ENCODE measurements at regions not wholly inside any gene's neighbourhood (a gene's known extent, or its start where the extent isn't known, plus 50 kb on each side); places are given as distances from the start of the nearest gene placed in this dataset.

DNA sequence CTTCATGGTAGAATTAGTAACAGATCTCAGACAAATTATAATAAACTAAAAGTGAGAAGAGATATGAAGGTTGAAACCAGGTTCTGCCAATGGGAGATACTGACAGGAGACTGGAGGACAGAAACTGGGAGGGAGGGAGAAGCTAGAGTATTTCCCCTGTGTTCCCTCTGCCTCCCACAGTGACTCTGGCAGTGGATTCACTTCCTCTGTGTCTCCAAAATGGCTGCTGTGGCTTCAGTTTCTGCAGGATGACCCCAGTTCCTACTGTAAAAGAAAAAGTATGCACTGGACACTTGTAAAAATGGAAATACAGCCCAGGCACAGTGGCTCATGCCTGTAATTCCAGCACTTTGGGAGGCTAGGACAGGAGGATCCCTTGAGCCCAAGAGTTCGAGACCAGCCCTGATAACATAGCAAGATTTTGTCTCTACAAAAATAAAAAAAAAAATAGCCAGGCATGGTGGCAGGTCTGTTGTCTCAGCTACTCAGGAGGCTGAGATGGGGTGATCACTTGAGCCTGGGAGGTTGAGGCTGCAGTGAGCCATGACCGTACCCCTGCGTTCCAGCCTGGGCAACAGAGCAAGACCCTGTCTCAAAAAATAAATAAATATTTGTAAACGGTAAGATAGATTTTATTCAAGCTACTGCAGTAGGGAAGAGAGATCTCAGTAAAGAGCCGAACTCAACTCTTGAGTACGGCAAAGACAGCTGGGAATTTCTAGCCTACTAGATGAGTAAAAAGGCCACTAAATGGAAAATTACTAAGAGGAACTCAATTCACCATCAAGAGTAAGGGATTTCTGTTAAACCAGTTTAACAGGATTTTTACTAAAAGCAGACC, 156.6 kb upstream of the TRIM24 start:
- Histone ChIP-seq H3K36me3 (ENCODE audit: control insufficient read depth, insufficient read depth, low read length) (no peaks in the 10 kb centered on the region), H3K9me1 (ENCODE audit: insufficient read depth, low read length) (no peaks in the 10 kb centered on the region), H3K23ac (ENCODE audit: low read depth, low read length) (no peak overlapping the region), H3K4me2 (ENCODE audit: low read depth, low read length) (no peak overlapping the region), H4K8ac (ENCODE audit: low read depth in 2 of 2, low read length in 2 of 2) (no peak overlapping the region), H3K56ac (ENCODE audit: extremely low read depth, insufficient read depth, low read length) (no peak overlapping the region), H3K9me3 (ENCODE audit: control insufficient read depth, insufficient read depth, low read length) (peaks cover 5% of the 10 kb centered on the region), H2BK120ac (ENCODE audit: low read depth, low read length) (no peak overlapping the region), H2BK15ac (ENCODE audit: low read depth, low read length) (no peak overlapping the region), H4K20me1 (ENCODE audit: insufficient read depth, low read length) (no peaks in the 10 kb centered on the region), H2AK9ac (replicated peaks; ENCODE audit: low read depth, low read length, poor library complexity) (no peak overlapping the region), H3K27ac (ENCODE audit: insufficient read depth, low read length) (no peak overlapping the region), H3K27me3 (ENCODE audit: control insufficient read depth, insufficient read depth, low read length) (no peaks in the 10 kb centered on the region), H2AK5ac (ENCODE audit: low read depth, low read length) (no peak overlapping the region), H2BK5ac (ENCODE audit: low read depth, low read length, poor library complexity, severe bottlenecking) (no peak overlapping the region), H3K4me3 (ENCODE audit: insufficient read depth, low read depth, low read length) (no peak overlapping the region), H3K4me1 (ENCODE audit: control insufficient read depth, insufficient read depth, low read length) (no peaks in the 10 kb centered on the region), H3K18ac (ENCODE audit: low read depth, low read length) (no peak overlapping the region), H3K79me1 (ENCODE audit: low read depth in 1 of 2, low read length in 2 of 2) (no peaks in the 10 kb centered on the region), H3K14ac (replicated peaks; ENCODE audit: low read depth, low read length) (no peak overlapping the region), H3K9ac (ENCODE audit: low read depth, low read length) (no peak overlapping the region), H2AFZ (replicated peaks; ENCODE audit: low read length, poor library complexity) (no peak overlapping the region), H2BK20ac (ENCODE audit: low read depth, low read length) (no peak overlapping the region), H3K4ac (ENCODE audit: low read depth, low read length) (no peak overlapping the region), H4K5ac (ENCODE audit: low read depth, low read length) (no peak overlapping the region), H4K91ac (ENCODE audit: insufficient read depth, low read depth, low read length) (no peak overlapping the region)
- BruUV-seq (replicated peaks), result no TSS peak
- no peak for ATAC-seq (ENCODE audit: low read depth)
- dilution Hi-C loops (cut with HindIII; ENCODE audit: low sequenced_read_pairs, unreplicated experiment) (no loop called here), in situ Hi-C loops (cut with MboI; ENCODE audit: low sequenced_read_pairs) (no loop called here), intact Hi-C loops (cut with micrococcal nuclease) (no loop called here)
- no peak for DNase-seq
- ChIA-PET CTCF (no interaction called here), POLR2A (ENCODE audit: unreplicated experiment) (no interaction called here)
- 73% methylated on average over 2 of the region's 6 CpGs; no CpG with 5 or more reads in 1 of the 2 experiments for WGBS, 2 experiments (ENCODE audit: extremely low coverage in 2 of 2, insufficient read length in 1 of 2)
- no peak for TF ChIP-seq MAZ (IDR thresholded peaks at IDR 0.05; ENCODE audit: borderline replicate concordance, low read depth, low read length)
- TF ChIP-seq CEBPB (IDR thresholded peaks at IDR 0.05; ENCODE audit: low read depth, low read length), result no peak
- TF ChIP-seq NFE2L2 (IDR thresholded peaks at IDR 0.05; ENCODE audit: low read depth, low read length), result no peak
- TF ChIP-seq BHLHE40 (IDR thresholded peaks at IDR 0.05; ENCODE audit: low read depth, low read length), result no peak
- no peak for TF ChIP-seq RAD21 (IDR thresholded peaks at IDR 0.05; ENCODE audit: low read length)
- no peak for TF ChIP-seq POLR2A (IDR thresholded peaks at IDR 0.05; ENCODE audit: low read depth, low read length)
- no peak for TF ChIP-seq MXI1 (IDR thresholded peaks at IDR 0.05; ENCODE audit: borderline replicate concordance, low read depth, low read length)
- TF ChIP-seq, protein P1, sequence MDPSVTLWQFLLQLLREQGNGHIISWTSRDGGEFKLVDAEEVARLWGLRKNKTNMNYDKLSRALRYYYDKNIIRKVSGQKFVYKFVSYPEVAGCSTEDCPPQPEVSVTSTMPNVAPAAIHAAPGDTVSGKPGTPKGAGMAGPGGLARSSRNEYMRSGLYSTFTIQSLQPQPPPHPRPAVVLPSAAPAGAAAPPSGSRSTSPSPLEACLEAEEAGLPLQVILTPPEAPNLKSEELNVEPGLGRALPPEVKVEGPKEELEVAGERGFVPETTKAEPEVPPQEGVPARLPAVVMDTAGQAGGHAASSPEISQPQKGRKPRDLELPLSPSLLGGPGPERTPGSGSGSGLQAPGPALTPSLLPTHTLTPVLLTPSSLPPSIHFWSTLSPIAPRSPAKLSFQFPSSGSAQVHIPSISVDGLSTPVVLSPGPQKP (IDR thresholded peaks at IDR 0.05; ENCODE audit: borderline replicate concordance, low read depth, low read length), result no peak
- TF ChIP-seq RCOR1 (IDR thresholded peaks at IDR 0.05; ENCODE audit: insufficient replicate concordance, low read length), result no peak
- TF ChIP-seq FOS (IDR thresholded peaks at IDR 0.05; ENCODE audit: low read depth, low read length), result no peak
- TF ChIP-seq CHD1 (IDR thresholded peaks at IDR 0.05; ENCODE audit: low read depth, low read length), result no peak
- no peak for TF ChIP-seq MAFK (IDR thresholded peaks at IDR 0.05; ENCODE audit: low read depth, low read length)
- TF ChIP-seq, protein P2, sequence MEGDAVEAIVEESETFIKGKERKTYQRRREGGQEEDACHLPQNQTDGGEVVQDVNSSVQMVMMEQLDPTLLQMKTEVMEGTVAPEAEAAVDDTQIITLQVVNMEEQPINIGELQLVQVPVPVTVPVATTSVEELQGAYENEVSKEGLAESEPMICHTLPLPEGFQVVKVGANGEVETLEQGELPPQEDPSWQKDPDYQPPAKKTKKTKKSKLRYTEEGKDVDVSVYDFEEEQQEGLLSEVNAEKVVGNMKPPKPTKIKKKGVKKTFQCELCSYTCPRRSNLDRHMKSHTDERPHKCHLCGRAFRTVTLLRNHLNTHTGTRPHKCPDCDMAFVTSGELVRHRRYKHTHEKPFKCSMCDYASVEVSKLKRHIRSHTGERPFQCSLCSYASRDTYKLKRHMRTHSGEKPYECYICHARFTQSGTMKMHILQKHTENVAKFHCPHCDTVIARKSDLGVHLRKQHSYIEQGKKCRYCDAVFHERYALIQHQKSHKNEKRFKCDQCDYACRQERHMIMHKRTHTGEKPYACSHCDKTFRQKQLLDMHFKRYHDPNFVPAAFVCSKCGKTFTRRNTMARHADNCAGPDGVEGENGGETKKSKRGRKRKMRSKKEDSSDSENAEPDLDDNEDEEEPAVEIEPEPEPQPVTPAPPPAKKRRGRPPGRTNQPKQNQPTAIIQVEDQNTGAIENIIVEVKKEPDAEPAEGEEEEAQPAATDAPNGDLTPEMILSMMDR (conservative IDR thresholded peaks at IDR 0.05; ENCODE audit: low read depth, low read length), result no peak
- no peak for TF ChIP-seq RFX5 (IDR thresholded peaks at IDR 0.05; ENCODE audit: low read depth, low read length)
- TF ChIP-seq SMC3 (IDR thresholded peaks at IDR 0.05; ENCODE audit: low read depth, low read length), result no peak
- TF ChIP-seq, protein P3, sequence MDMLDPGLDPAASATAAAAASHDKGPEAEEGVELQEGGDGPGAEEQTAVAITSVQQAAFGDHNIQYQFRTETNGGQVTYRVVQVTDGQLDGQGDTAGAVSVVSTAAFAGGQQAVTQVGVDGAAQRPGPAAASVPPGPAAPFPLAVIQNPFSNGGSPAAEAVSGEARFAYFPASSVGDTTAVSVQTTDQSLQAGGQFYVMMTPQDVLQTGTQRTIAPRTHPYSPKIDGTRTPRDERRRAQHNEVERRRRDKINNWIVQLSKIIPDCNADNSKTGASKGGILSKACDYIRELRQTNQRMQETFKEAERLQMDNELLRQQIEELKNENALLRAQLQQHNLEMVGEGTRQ (IDR thresholded peaks at IDR 0.05; ENCODE audit: low read depth, low read length), result no peak

Data from IMR-90 (cell line).